WTC11 (cell line): ENCODE measurements at regions not wholly inside any gene's neighbourhood (a gene's known extent, or its start where the extent isn't known, plus 50 kb on each side); places are given as distances from the start of the nearest gene placed in this dataset.

ENCODE experiments used
- ATAC-seq: fragments of 200-7000 bp; cut with Tn5 transposase; 2 replicates; pipeline ENCODE4 v1.10.0; 2021; ENCODE audit warnings: mild to moderate bottlenecking, moderate library complexity
- CTCF ChIA-PET: fragments of 300-600 bp; sonication (Branson Sonifier 250); formaldehyde crosslinking; loops from one replicate; lab custom pipeline; 2021; ENCODE audit warnings: antibody characterized with exemption; lab: Charles Lee
- POLR2A ChIA-PET: fragments of 350-600 bp; sonication (Branson Sonifier 250); formaldehyde crosslinking; loops from one replicate; lab custom pipeline; 2021; ENCODE audit warnings: antibody characterized with exemption; lab: Charles Lee
- DNase-seq: peaks from one replicate; pipeline ENCODE4 v3.0.0; 2021; ENCODE audit warnings: low spot score
- H3K27ac Mint-ChIP-seq: 2 replicates; pipeline ENCODE4 v1.8.0; 2021; ENCODE audit warnings: mixed read lengths
- H3K27me3 Mint-ChIP-seq: 2 replicates; pipeline ENCODE4 v1.8.0; 2021; ENCODE audit warnings: low read depth, mild to moderate bottlenecking, moderate library complexity, mixed read lengths
- H3K36me3 Mint-ChIP-seq: 2 replicates; pipeline ENCODE4 v1.8.0; 2021; ENCODE audit warnings: mixed read lengths
- H3K4me1 Mint-ChIP-seq: 2 replicates; pipeline ENCODE4 v1.8.0; 2022; ENCODE audit warnings: mixed read lengths
- H3K4me3 Mint-ChIP-seq: 2 replicates; pipeline ENCODE4 v1.8.0; 2021; ENCODE audit warnings: mild to moderate bottlenecking, moderate library complexity, mixed read lengths
- H3K9me3 Mint-ChIP-seq: 2 replicates; pipeline ENCODE4 v1.8.0; 2021; ENCODE audit warnings: mixed read lengths
- ATF1 ChIP-seq: sonication (generic); formaldehyde crosslinking; IDR thresholded peaks from 2 replicates; pipeline ENCODE4 v1.8.1; 2023; ENCODE audit warnings: mild to moderate bottlenecking, moderate library complexity, missing genetic modification reagents
- CBFB ChIP-seq: sonication (generic); formaldehyde crosslinking; IDR thresholded peaks from 2 replicates; pipeline ENCODE4 v1.8.1; 2022; ENCODE audit warnings: mild to moderate bottlenecking, low read depth, missing genetic modification reagents
- ESRRA ChIP-seq: sonication (generic); formaldehyde crosslinking; IDR thresholded peaks from 2 replicates; pipeline ENCODE4 v1.8.1; 2022; ENCODE audit warnings: mild to moderate bottlenecking, missing genetic modification reagents, borderline replicate concordance
- GRHL2 ChIP-seq: fragments of 250-450 bp; sonication (Bioruptor Pico); IDR thresholded peaks from 2 replicates; pipeline ENCODE4 v1.8.0; 2022; ENCODE audit warnings: mild to moderate bottlenecking, moderate library complexity; ENCODE audit not compliant: insufficient replicate concordance, severe bottlenecking
- HMGA2 ChIP-seq: fragments of 250-450 bp; sonication (Bioruptor Pico); IDR thresholded peaks from 2 replicates; pipeline ENCODE4 v1.4.0; 2021; ENCODE audit warnings: mild to moderate bottlenecking, moderate library complexity
- IRF2 ChIP-seq: sonication (generic); formaldehyde crosslinking; IDR thresholded peaks from 2 replicates; pipeline ENCODE4 v1.8.0; 2022; ENCODE audit warnings: low read depth, missing genetic modification reagents, borderline replicate concordance
- JAZF1 ChIP-seq: fragments of 250-450 bp; sonication (Bioruptor Pico); IDR thresholded peaks from 2 replicates; pipeline ENCODE4 v1.9.0; 2021; ENCODE audit warnings: moderate library complexity, mild to moderate bottlenecking, inconsistent platforms
- NFE2L1 ChIP-seq: sonication (generic); formaldehyde crosslinking; IDR thresholded peaks from 2 replicates; pipeline ENCODE4 v1.8.1; 2023; ENCODE audit warnings: missing genetic modification reagents
- NFYB ChIP-seq: sonication (generic); formaldehyde crosslinking; conservative IDR thresholded peaks from 2 replicates; pipeline ENCODE4 v1.8.0; 2022; ENCODE audit warnings: low read depth, missing genetic modification reagents
- OVOL2 ChIP-seq: fragments of 250-450 bp; sonication (Bioruptor Pico); IDR thresholded peaks from 2 replicates; pipeline ENCODE4 v1.9.0; 2021; ENCODE audit warnings: mild to moderate bottlenecking, borderline replicate concordance
- RELA ChIP-seq: sonication (generic); formaldehyde crosslinking; IDR thresholded peaks from 2 replicates; pipeline ENCODE4 v1.8.1; 2022; ENCODE audit warnings: missing genetic modification reagents, mild to moderate bottlenecking, borderline replicate concordance
- RORB ChIP-seq: fragments of 250-450 bp; sonication (Bioruptor Pico); IDR thresholded peaks from 2 replicates; pipeline ENCODE4 v1.9.0; 2021; ENCODE audit warnings: mild to moderate bottlenecking
- SMAD3 ChIP-seq: sonication (generic); formaldehyde crosslinking; IDR thresholded peaks from 2 replicates; pipeline ENCODE4 v1.8.0; 2022; ENCODE audit warnings: missing genetic modification reagents, mild to moderate bottlenecking, borderline replicate concordance
- TEAD1 ChIP-seq: sonication (generic); formaldehyde crosslinking; IDR thresholded peaks from 2 replicates; pipeline ENCODE4 v1.8.0; 2022; ENCODE audit warnings: mild to moderate bottlenecking, missing genetic modification reagents
- ZBTB21 ChIP-seq: sonication (generic); formaldehyde crosslinking; IDR thresholded peaks from 2 replicates; pipeline ENCODE4 v1.8.1; 2023; ENCODE audit warnings: mild to moderate bottlenecking, missing genetic modification reagents, borderline replicate concordance
- ZNF219 ChIP-seq: sonication (generic); formaldehyde crosslinking; IDR thresholded peaks from 2 replicates; pipeline ENCODE4 v1.8.0; 2023; ENCODE audit warnings: missing genetic modification reagents, mild to moderate bottlenecking, borderline replicate concordance
- ZNF232 ChIP-seq: sonication (generic); formaldehyde crosslinking; IDR thresholded peaks from 2 replicates; pipeline ENCODE4 v1.8.0; 2022; ENCODE audit warnings: mild to moderate bottlenecking, missing genetic modification reagents
- ZNF263 ChIP-seq: sonication (generic); formaldehyde crosslinking; IDR thresholded peaks from 2 replicates; pipeline ENCODE4 v1.8.1; 2022; ENCODE audit warnings: low read depth, mild to moderate bottlenecking, moderate library complexity, missing genetic modification reagents
- ZNF317 ChIP-seq: sonication (generic); formaldehyde crosslinking; IDR thresholded peaks from 2 replicates; pipeline ENCODE4 v1.8.1; 2023; ENCODE audit warnings: low read depth, mild to moderate bottlenecking, moderate library complexity, missing genetic modification reagents, borderline replicate concordance
- ZNF416 ChIP-seq: fragments of 250-450 bp; sonication (Bioruptor Pico); IDR thresholded peaks from 2 replicates; pipeline ENCODE4 v1.9.0; 2021; ENCODE audit warnings: mild to moderate bottlenecking, inconsistent platforms
- ZNF671 ChIP-seq: fragments of 250-450 bp; sonication (Bioruptor Pico); IDR thresholded peaks from 2 replicates; pipeline ENCODE4 v1.8.0; 2021; ENCODE audit warnings: mild to moderate bottlenecking
- TF ChIP-seq, protein P1 (sequence below): fragments of 200-600 bp; IDR thresholded peaks from 2 replicates; pipeline ENCODE4 v1.8.0; 2022; ENCODE audit warnings: antibody characterized with exemption
- TF ChIP-seq, protein P2 (sequence below): sonication (generic); formaldehyde crosslinking; IDR thresholded peaks from 2 replicates; pipeline ENCODE4 v1.8.1; 2023; ENCODE audit warnings: mild to moderate bottlenecking, moderate library complexity, missing genetic modification reagents
- TF ChIP-seq, protein P3 (sequence below): fragments of 250-450 bp; sonication (Bioruptor Pico); IDR thresholded peaks from 2 replicates; pipeline ENCODE4 v1.9.0; 2021; ENCODE audit warnings: mild to moderate bottlenecking
- TF ChIP-seq, protein P4 (sequence below): fragments of 250-450 bp; sonication (Bioruptor Pico); IDR thresholded peaks from 2 replicates; pipeline ENCODE4 v1.9.0; 2021; ENCODE audit warnings: mild to moderate bottlenecking
- TF ChIP-seq, protein P5 (sequence below): sonication (generic); formaldehyde crosslinking; IDR thresholded peaks from 2 replicates; pipeline ENCODE4 v1.8.1; 2022; ENCODE audit warnings: mild to moderate bottlenecking, moderate library complexity, missing genetic modification reagents
- TF ChIP-seq, protein P6 (sequence below): sonication (generic); formaldehyde crosslinking; IDR thresholded peaks from 2 replicates; pipeline ENCODE4 v1.8.1; 2023; ENCODE audit warnings: mild to moderate bottlenecking, missing genetic modification reagents

DNA sequence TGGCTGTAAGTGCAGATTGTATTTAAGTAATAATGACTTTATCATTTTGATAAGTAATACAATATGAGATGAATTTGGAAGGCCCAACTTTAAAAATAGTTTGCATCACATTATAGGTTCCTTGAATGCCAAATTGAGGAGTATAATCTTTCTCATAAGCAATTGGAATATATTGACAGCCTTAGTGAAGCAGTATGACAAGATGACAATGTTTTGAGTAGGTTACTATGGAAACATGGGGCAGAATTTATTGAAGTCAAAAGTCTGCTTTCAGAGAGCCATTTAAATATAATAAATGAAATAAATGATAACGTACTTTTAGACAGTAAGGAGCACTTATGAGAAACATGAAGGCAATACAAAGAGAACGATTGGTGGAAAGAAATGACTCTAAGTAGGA is 776.4 kb downstream of the TECRL start:
- TF ChIP-seq ZNF671 (CRISPR knock-in tag) (no peak), ZNF416 (no peak), ATF1 (CRISPR knock-in tag) (no peak), ZBTB21 (CRISPR knock-in tag) (no peak), ZNF317 (CRISPR knock-in tag) (no peak), GRHL2 (CRISPR knock-in tag) (no peak), ESRRA (CRISPR knock-in tag) (no peak), RELA (CRISPR knock-in tag) (no peak), ZNF263 (no peak), NFYB (no peak), ZNF232 (no peak), JAZF1 (CRISPR knock-in tag) (no peak), OVOL2 (CRISPR knock-in tag) (no peak), IRF2 (CRISPR knock-in tag) (no peak)
- TF ChIP-seq, protein P1, sequence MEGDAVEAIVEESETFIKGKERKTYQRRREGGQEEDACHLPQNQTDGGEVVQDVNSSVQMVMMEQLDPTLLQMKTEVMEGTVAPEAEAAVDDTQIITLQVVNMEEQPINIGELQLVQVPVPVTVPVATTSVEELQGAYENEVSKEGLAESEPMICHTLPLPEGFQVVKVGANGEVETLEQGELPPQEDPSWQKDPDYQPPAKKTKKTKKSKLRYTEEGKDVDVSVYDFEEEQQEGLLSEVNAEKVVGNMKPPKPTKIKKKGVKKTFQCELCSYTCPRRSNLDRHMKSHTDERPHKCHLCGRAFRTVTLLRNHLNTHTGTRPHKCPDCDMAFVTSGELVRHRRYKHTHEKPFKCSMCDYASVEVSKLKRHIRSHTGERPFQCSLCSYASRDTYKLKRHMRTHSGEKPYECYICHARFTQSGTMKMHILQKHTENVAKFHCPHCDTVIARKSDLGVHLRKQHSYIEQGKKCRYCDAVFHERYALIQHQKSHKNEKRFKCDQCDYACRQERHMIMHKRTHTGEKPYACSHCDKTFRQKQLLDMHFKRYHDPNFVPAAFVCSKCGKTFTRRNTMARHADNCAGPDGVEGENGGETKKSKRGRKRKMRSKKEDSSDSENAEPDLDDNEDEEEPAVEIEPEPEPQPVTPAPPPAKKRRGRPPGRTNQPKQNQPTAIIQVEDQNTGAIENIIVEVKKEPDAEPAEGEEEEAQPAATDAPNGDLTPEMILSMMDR, result no peak
- TF ChIP-seq, protein P2, sequence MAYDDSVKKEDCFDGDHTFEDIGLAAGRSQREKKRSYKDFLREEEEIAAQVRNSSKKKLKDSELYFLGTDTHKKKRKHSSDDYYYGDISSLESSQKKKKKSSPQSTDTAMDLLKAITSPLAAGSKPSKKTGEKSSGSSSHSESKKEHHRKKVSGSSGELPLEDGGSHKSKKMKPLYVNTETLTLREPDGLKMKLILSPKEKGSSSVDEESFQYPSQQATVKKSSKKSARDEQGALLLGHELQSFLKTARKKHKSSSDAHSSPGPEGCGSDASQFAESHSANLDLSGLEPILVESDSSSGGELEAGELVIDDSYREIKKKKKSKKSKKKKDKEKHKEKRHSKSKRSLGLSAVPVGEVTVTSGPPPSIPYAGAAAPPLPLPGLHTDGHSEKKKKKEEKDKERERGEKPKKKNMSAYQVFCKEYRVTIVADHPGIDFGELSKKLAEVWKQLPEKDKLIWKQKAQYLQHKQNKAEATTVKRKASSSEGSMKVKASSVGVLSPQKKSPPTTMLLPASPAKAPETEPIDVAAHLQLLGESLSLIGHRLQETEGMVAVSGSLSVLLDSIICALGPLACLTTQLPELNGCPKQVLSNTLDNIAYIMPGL (CRISPR knock-in tag), result no peak
- TF ChIP-seq, protein P3, sequence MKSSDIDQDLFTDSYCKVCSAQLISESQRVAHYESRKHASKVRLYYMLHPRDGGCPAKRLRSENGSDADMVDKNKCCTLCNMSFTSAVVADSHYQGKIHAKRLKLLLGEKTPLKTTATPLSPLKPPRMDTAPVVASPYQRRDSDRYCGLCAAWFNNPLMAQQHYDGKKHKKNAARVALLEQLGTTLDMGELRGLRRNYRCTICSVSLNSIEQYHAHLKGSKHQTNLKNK, result no peak
- TF ChIP-seq, protein P4, sequence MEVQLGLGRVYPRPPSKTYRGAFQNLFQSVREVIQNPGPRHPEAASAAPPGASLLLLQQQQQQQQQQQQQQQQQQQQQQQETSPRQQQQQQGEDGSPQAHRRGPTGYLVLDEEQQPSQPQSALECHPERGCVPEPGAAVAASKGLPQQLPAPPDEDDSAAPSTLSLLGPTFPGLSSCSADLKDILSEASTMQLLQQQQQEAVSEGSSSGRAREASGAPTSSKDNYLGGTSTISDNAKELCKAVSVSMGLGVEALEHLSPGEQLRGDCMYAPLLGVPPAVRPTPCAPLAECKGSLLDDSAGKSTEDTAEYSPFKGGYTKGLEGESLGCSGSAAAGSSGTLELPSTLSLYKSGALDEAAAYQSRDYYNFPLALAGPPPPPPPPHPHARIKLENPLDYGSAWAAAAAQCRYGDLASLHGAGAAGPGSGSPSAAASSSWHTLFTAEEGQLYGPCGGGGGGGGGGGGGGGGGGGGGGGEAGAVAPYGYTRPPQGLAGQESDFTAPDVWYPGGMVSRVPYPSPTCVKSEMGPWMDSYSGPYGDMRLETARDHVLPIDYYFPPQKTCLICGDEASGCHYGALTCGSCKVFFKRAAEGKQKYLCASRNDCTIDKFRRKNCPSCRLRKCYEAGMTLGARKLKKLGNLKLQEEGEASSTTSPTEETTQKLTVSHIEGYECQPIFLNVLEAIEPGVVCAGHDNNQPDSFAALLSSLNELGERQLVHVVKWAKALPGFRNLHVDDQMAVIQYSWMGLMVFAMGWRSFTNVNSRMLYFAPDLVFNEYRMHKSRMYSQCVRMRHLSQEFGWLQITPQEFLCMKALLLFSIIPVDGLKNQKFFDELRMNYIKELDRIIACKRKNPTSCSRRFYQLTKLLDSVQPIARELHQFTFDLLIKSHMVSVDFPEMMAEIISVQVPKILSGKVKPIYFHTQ (CRISPR knock-in tag), result no peak
- TF ChIP-seq, protein P5, sequence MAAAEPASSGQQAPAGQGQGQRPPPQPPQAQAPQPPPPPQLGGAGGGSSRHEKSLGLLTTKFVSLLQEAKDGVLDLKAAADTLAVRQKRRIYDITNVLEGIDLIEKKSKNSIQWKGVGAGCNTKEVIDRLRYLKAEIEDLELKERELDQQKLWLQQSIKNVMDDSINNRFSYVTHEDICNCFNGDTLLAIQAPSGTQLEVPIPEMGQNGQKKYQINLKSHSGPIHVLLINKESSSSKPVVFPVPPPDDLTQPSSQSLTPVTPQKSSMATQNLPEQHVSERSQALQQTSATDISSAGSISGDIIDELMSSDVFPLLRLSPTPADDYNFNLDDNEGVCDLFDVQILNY (CRISPR knock-in tag), result no peak
- Mint-ChIP-seq H3K27me3 (no peaks in the 10 kb centered on the region; the same call in 1 of the 2 replicates), H3K4me3 (no peak overlapping the region), H3K9me3 (peaks cover 31% of the 10 kb centered on the region), H3K4me1 (no peaks in the 10 kb centered on the region), H3K36me3 (0 out of 2 replicates have a peak, but pooled peaks cover 5% of the 10 kb centered on the region), H3K27ac (no peak overlapping the region)
- ATAC-seq (no peak), DNase-seq (no peak)
- ChIA-PET POLR2A (no interaction called here), CTCF (no interaction called here)

DNA sequence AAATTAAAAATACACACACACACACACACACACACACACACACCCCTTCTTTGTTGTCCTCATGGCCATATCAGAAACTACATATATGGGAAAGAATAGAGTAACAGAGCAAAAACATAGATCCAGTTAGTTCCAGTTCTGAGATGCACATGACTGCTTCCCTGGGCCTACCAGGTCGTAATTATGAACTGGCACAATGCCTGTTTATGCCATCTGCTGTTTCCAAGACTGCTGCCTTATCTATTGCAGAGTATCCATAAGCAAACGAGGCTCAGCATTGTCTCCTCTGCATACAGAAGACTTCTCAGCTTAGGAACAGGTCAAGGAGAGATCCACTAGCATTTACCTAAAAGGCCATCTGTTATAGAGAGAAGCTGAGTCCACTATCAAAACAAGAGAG is 789.0 kb downstream of the TECRL start:
- Mint-ChIP-seq H3K27ac (no peak overlapping the region), H3K27me3 (peaks cover 3% of the 10 kb centered on the region; the same call in 1 of the 2 replicates), H3K4me1 (no peaks in the 10 kb centered on the region), H3K36me3 (no peaks in the 10 kb centered on the region), H3K4me3 (no peak overlapping the region), H3K9me3 (no peaks in the 10 kb centered on the region)
- CTCF ChIA-PET, result interaction anchor here (1.0 kb wide), 1 partner anchor 64 kb away, joined by 3 read pairs; no protein-coding TSS in a partner anchor
- ATAC-seq (no peak), DNase-seq (no peak)
- POLR2A ChIA-PET, result no interaction called here
- TF ChIP-seq ZNF671 (CRISPR knock-in tag) (no peak), SMAD3 (no peak), NFE2L1 (CRISPR knock-in tag) (no peak), RORB (CRISPR knock-in tag) (no peak), HMGA2 (CRISPR knock-in tag) (no peak), ZNF219 (CRISPR knock-in tag) (no peak), CBFB (CRISPR knock-in tag) (no peak), TEAD1 (CRISPR knock-in tag) (no peak)
- TF ChIP-seq, protein P6, sequence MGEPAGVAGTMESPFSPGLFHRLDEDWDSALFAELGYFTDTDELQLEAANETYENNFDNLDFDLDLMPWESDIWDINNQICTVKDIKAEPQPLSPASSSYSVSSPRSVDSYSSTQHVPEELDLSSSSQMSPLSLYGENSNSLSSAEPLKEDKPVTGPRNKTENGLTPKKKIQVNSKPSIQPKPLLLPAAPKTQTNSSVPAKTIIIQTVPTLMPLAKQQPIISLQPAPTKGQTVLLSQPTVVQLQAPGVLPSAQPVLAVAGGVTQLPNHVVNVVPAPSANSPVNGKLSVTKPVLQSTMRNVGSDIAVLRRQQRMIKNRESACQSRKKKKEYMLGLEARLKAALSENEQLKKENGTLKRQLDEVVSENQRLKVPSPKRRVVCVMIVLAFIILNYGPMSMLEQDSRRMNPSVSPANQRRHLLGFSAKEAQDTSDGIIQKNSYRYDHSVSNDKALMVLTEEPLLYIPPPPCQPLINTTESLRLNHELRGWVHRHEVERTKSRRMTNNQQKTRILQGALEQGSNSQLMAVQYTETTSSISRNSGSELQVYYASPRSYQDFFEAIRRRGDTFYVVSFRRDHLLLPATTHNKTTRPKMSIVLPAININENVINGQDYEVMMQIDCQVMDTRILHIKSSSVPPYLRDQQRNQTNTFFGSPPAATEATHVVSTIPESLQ, result no peak
